Bronchial epithelial cell (primary cell): ENCODE measurements at regions not wholly inside any gene's neighbourhood (a gene's known extent, or its start where the extent isn't known, plus 50 kb on each side); places are given as distances from the start of the nearest gene placed in this dataset.
"Not testable (repeated sequence)": the region's sequence is repeated elsewhere in the genome, so short reads cannot be mapped to it uniquely, and the experiment has no call there.

Experiments used
- DNase-seq: peaks from one replicate; pipeline ENCODE4 v3.0.0-alpha.2; 2010; ENCODE audit warnings: low read depth
- FAIRE-seq: peaks from 2 replicates; lab custom pipeline; 2011; peaks lifted over from hg19 to GRCh38; lab: Jason Lieb, UNC
- H3K27me3 ChIP-seq: 2 replicates; pipeline ENCODE4 v1.5.1; 2011; ENCODE audit warnings: low read length; ENCODE audit not compliant: control insufficient read depth, insufficient read depth
- H3K36me3 ChIP-seq: 2 replicates; pipeline ENCODE4 v1.5.1; 2011; ENCODE audit warnings: low read length; ENCODE audit not compliant: control insufficient read depth, insufficient read depth
- H3K4me3 ChIP-seq: 2 replicates; pipeline ENCODE4 v1.5.1; 2011; ENCODE audit warnings: mild to moderate bottlenecking, low read depth, low read length, control low read depth
- TF ChIP-seq, protein P1 (sequence below): IDR thresholded peaks from 2 replicates; pipeline ENCODE4 v1.5.1; 2011; ENCODE audit warnings: mild to moderate bottlenecking, moderate library complexity, low read length, control low read depth, inconsistent platforms; ENCODE audit not compliant: insufficient read depth, severe bottlenecking

DNA sequence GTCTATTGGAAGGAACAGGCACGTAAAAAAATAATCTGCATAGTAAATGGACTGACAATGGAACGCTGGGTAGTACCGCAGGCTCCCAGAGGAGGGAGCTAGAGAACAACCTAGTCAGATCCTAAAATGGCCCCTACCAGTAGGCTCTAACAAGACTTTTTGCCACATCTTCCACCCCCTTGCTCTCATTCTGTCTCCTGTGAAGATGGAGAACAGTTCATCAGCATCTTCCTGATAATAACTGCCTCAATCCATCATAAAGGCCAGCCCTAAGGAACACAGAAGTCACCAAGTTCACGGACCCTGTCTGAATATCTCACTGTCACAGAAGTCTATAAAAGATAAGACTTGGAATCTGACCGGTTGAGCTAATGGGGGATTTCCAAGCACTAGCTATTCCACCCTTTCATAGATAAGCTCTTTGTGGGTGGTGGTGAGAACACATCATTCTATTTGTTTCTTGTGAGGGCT, 133.4 kb downstream of the SLC1A3 start:
- no peaks in the 10 kb centered on the region for H3K27me3 ChIP-seq
- TF ChIP-seq, protein P1, sequence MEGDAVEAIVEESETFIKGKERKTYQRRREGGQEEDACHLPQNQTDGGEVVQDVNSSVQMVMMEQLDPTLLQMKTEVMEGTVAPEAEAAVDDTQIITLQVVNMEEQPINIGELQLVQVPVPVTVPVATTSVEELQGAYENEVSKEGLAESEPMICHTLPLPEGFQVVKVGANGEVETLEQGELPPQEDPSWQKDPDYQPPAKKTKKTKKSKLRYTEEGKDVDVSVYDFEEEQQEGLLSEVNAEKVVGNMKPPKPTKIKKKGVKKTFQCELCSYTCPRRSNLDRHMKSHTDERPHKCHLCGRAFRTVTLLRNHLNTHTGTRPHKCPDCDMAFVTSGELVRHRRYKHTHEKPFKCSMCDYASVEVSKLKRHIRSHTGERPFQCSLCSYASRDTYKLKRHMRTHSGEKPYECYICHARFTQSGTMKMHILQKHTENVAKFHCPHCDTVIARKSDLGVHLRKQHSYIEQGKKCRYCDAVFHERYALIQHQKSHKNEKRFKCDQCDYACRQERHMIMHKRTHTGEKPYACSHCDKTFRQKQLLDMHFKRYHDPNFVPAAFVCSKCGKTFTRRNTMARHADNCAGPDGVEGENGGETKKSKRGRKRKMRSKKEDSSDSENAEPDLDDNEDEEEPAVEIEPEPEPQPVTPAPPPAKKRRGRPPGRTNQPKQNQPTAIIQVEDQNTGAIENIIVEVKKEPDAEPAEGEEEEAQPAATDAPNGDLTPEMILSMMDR: peak; percentile 95
- no peaks in the 10 kb centered on the region for H3K36me3 ChIP-seq
- FAIRE-seq: no peak
- H3K4me3 ChIP-seq: no peak overlapping the region
- peak; percentile 80 for DNase-seq

GRCh38 chr5:36740259-36740898, 134.0 kb downstream of the SLC1A3 start:
- no peak overlapping the region for H3K4me3 ChIP-seq
- no peaks in the 10 kb centered on the region for H3K36me3 ChIP-seq
- peak; percentile 47 for FAIRE-seq
- DNase-seq: peak; percentile 50
- no peaks in the 10 kb centered on the region for H3K27me3 ChIP-seq
- TF ChIP-seq, protein P1: no peak

DNA sequence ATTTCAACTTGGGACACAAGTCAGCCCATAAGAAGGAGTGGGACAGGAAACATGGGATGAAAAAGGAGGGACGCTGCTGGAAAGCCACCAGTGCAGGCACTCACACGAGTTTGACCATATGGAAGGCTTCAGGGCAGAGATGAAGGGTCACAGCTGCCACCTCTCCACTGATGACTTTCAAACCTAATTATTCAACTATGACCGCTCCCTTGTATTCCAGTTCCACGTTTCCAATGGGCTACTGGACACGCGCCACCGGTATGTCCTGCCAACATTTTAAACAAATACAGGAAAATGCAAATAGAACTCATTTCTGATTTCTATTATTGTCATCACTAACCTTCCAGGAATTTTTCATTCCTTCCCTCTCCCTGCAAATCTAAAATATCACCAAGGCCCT, 134.7 kb downstream of the SLC1A3 start:
- H3K36me3 ChIP-seq: no peaks in the 10 kb centered on the region
- TF ChIP-seq, protein P1: no peak
- no peaks in the 10 kb centered on the region for H3K27me3 ChIP-seq
- FAIRE-seq (no peak), DNase-seq (no peak)
- H3K4me3 ChIP-seq: no peak overlapping the region

DNA sequence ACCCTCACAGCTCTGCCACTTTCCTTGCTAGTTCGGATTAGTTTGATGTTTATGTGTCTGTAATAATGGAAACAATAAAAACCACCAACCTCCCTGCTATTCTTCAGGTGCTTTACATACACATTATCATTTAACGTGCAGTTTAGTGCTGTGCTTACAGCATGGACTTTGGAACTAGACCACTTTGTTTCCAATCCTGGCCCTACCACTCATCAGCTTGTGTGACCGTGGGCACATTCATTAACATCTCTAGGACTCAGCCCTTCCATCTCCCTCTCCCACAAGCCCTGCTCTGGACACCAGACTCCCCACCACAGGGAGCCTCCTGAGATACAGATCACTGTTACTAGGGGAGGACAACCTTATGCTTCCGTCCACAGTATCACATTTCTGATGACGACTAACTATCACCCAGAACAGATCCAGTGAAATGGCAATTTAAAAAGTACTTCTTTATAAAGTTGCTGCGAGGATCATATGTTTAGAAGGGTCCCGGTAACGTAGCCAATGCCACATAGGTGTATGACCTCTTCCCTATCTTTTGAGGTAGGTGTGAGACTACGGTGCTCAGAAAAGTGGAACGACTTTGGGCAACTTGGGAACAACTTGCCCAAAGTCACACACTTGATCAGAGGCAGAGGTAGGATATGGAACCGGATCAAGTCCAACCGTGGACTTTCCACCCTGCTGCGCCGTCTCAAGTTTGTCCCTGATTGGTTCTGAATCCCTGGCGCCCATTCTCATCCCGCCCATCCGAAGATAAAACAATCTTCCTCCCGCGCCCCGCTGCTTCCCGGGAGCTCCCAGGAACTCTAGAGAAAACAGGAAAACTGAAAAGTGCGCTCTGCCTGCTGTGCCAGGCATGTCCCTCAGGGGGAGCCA, 132.4 kb upstream of the NIPBL start:
- TF ChIP-seq, protein P1: peak; percentile 79
- no peak for FAIRE-seq
- Histone ChIP-seq H3K36me3 (no peaks in the 10 kb centered on the region), H3K4me3 (peak overlapping the region; percentile 53), H3K27me3 (peaks cover 2% of the 10 kb centered on the region)
- DNase-seq: peak; percentile 65

- Histone ChIP-seq H3K4me3 (peak overlapping the region; percentile 53), H3K36me3 (no peaks in the 10 kb centered on the region), H3K27me3 (peaks cover 2% of the 10 kb centered on the region)
- FAIRE-seq (no peak), DNase-seq (peak; percentile 84)
- TF ChIP-seq, protein P1: no peak
Measured at GRCh38 chr5:36744773-36745589, 131.6 kb upstream of the NIPBL start.

GRCh38 chr5:36747794-36748193, 128.8 kb upstream of the NIPBL start:
- not testable (repeated sequence) for H3K36me3 ChIP-seq, H3K4me3 ChIP-seq, FAIRE-seq, H3K27me3 ChIP-seq, DNase-seq
